CD4-positive, CD25-positive, alpha-beta regulatory T cell (primary cell): ENCODE measurements at regions not wholly inside any gene's neighbourhood (a gene's known extent, or its start where the extent isn't known, plus 50 kb on each side); places are given as distances from the start of the nearest gene placed in this dataset.
"Not testable (repeated sequence)": the region's sequence is repeated elsewhere in the genome, so short reads cannot be mapped to it uniquely, and the experiment has no call there.

ENCODE experiments used
- ATAC-seq, 2 donors: fragments of 150-1000 bp; cut with Tn5 transposase; one replicate each; pipeline ENCODE4 v1.10.0; 2021; ENCODE audit warnings: low read depth in 2 of 2, moderate number of reproducible peaks in 2 of 2, moderate library complexity in 1 of 2
- DNase-seq, 3 donors: peaks; one replicate each; pipeline versions ENCODE4 v3.0.0 to v3.0.0-alpha.2; 2012 to 2022; ENCODE audit warnings: mixed read lengths in 1 of 3
- H3K27ac ChIP-seq: one replicate; pipeline ENCODE4 v1.7.0; 2013; ENCODE audit warnings: mild to moderate bottlenecking, low read length; ENCODE audit not compliant: insufficient read depth, poor library complexity, severe bottlenecking
- H3K27me3 ChIP-seq: one replicate; pipeline ENCODE4 v1.7.0; 2013; ENCODE audit warnings: low read length; ENCODE audit not compliant: control insufficient read depth, insufficient read depth
- H3K36me3 ChIP-seq: one replicate; pipeline ENCODE4 v1.7.0; 2013; ENCODE audit warnings: mild to moderate bottlenecking, low read length, moderate library complexity; ENCODE audit not compliant: control insufficient read depth, insufficient read depth
- H3K4me1 ChIP-seq: 2 replicates; pipeline ENCODE4 v1.7.0; 2013; ENCODE audit warnings: mild to moderate bottlenecking, low read length; ENCODE audit not compliant: insufficient read depth, control insufficient read depth, poor library complexity, severe bottlenecking
- H3K4me3 ChIP-seq: one replicate; pipeline ENCODE4 v1.7.0; 2013; ENCODE audit warnings: low read depth, mild to moderate bottlenecking, low read length, moderate library complexity
- H3K9me3 ChIP-seq, 2 experiments: 1 replicate in 1 of 2; 2 replicates in 1 of 2; pipeline ENCODE4 v1.7.0; 2013; ENCODE audit warnings: low read length in 2 of 2, mild to moderate bottlenecking in 1 of 2, moderate library complexity in 1 of 2; ENCODE audit not compliant: control insufficient read depth in 2 of 2
- H3K27ac Mint-ChIP-seq, 3 donors: one replicate each; pipeline ENCODE4 v1.8.0; 2020 to 2022; ENCODE audit warnings: mild to moderate bottlenecking in 3 of 3, mixed read lengths in 3 of 3, moderate library complexity in 2 of 3
- H3K27me3 Mint-ChIP-seq: one replicate; pipeline ENCODE4 v1.8.0; 2022; ENCODE audit warnings: mild to moderate bottlenecking, mixed read lengths
- H3K36me3 Mint-ChIP-seq: one replicate; pipeline ENCODE4 v1.8.0; 2020; ENCODE audit warnings: mixed read lengths
- H3K4me1 Mint-ChIP-seq, 4 donors: one replicate each; pipeline ENCODE4 v1.8.0; 2020 to 2022; ENCODE audit warnings: mixed read lengths in 4 of 4, mild to moderate bottlenecking in 1 of 4
- H3K4me3 Mint-ChIP-seq, 4 donors: one replicate each; pipeline ENCODE4 v1.8.0; 2020 to 2022; ENCODE audit warnings: mild to moderate bottlenecking in 4 of 4, mixed read lengths in 4 of 4, moderate library complexity in 3 of 4
- H3K9me3 Mint-ChIP-seq, 7 donors: one replicate each; pipeline ENCODE4 v1.8.0; 2020 to 2022; ENCODE audit warnings: mixed read lengths in 7 of 7, mild to moderate bottlenecking in 3 of 7, moderate library complexity in 2 of 7

- DNase-seq (no peak), ATAC-seq (no peak)
- no peak overlapping the region for H3K4me3 Mint-ChIP-seq
- H3K27ac Mint-ChIP-seq: no peak overlapping the region
- H3K4me1 ChIP-seq: no peaks in the 10 kb centered on the region
- H3K4me1 Mint-ChIP-seq: no peaks in the 10 kb centered on the region
- H3K36me3 ChIP-seq: no peaks in the 10 kb centered on the region
- no peaks in the 10 kb centered on the region for H3K27me3 ChIP-seq
- H3K27me3 Mint-ChIP-seq: no peaks in the 10 kb centered on the region
- H3K9me3 ChIP-seq: peaks cover 0 to 3% of the 10 kb centered on the region in 2 experiments
- H3K36me3 Mint-ChIP-seq: no peaks in the 10 kb centered on the region
- peaks cover 0 to 10% (median 3%) of the 10 kb centered on the region in 7 donors for H3K9me3 Mint-ChIP-seq
- no peak overlapping the region for H3K4me3 ChIP-seq
- no peak overlapping the region for H3K27ac ChIP-seq
These were observed 111.4 kb downstream of the POU4F1 start for GRCh38 chr13:78491978-78492377.

GRCh38 chr13:78490225-78490624 lies 113.1 kb downstream of the POU4F1 start:
- not testable (repeated sequence) for H3K9me3 ChIP-seq, H3K27ac ChIP-seq, H3K4me3 ChIP-seq, H3K4me3 Mint-ChIP-seq, H3K36me3 ChIP-seq, H3K4me1 Mint-ChIP-seq, ATAC-seq, H3K27ac Mint-ChIP-seq, H3K36me3 Mint-ChIP-seq, H3K27me3 Mint-ChIP-seq, H3K4me1 ChIP-seq, H3K27me3 ChIP-seq, DNase-seq
- H3K9me3 Mint-ChIP-seq: peaks cover 0 to 10% (median 3%) of the 10 kb centered on the region in 7 donors

GRCh38 chr13:78487707-78488106 lies 115.6 kb downstream of the POU4F1 start:
- H3K9me3 ChIP-seq: peaks cover 0 to 3% of the 10 kb centered on the region in 2 experiments
- no peaks in the 10 kb centered on the region for H3K36me3 Mint-ChIP-seq
- DNase-seq: no peak
- peaks cover 0 to 9% (median 3%) of the 10 kb centered on the region in 7 donors for H3K9me3 Mint-ChIP-seq
- peaks cover 6% of the 10 kb centered on the region for H3K27me3 Mint-ChIP-seq
- H3K4me1 Mint-ChIP-seq: no peaks in the 10 kb centered on the region
- no peak overlapping the region for H3K4me3 ChIP-seq
- ATAC-seq: no peak
- no peak overlapping the region for H3K27ac Mint-ChIP-seq
- H3K27me3 ChIP-seq: no peaks in the 10 kb centered on the region
- no peaks in the 10 kb centered on the region for H3K36me3 ChIP-seq
- no peaks in the 10 kb centered on the region for H3K4me1 ChIP-seq
- H3K27ac ChIP-seq: no peak overlapping the region
- H3K4me3 Mint-ChIP-seq: no peak overlapping the region

- Mint-ChIP-seq H3K9me3 (peaks cover 0 to 3% (median 0%) of the 10 kb centered on the region in 7 donors), H3K4me1 (no peaks in the 10 kb centered on the region)
These were observed 117.5 kb downstream of the POU4F1 start for GRCh38 chr13:78485803-78486202.

GRCh38 chr13:78478183-78478582 lies 125.2 kb downstream of the POU4F1 start:
- H3K4me3 Mint-ChIP-seq: no peak overlapping the region
- DNase-seq (no peak), ATAC-seq (no peak)
- H3K36me3 ChIP-seq: no peaks in the 10 kb centered on the region
- H3K9me3 Mint-ChIP-seq: no peaks in the 10 kb centered on the region
- no peaks in the 10 kb centered on the region for H3K4me1 ChIP-seq
- H3K27me3 ChIP-seq: no peaks in the 10 kb centered on the region
- H3K27ac ChIP-seq: no peak overlapping the region
- no peaks in the 10 kb centered on the region for H3K9me3 ChIP-seq
- H3K27me3 Mint-ChIP-seq: no peaks in the 10 kb centered on the region
- H3K4me1 Mint-ChIP-seq: no peaks in the 10 kb centered on the region
- no peaks in the 10 kb centered on the region for H3K36me3 Mint-ChIP-seq
- H3K27ac Mint-ChIP-seq: no peak overlapping the region
- no peak overlapping the region for H3K4me3 ChIP-seq

More at GRCh38 chr13:78485803-78486202, 117.5 kb downstream of the POU4F1 start:
- no peak for ATAC-seq
- DNase-seq: no peak
- Mint-ChIP-seq H3K36me3 (no peaks in the 10 kb centered on the region), H3K4me3 (no peak overlapping the region), H3K27ac (no peak overlapping the region), H3K27me3 (peaks cover 6% of the 10 kb centered on the region)
- Histone ChIP-seq H3K9me3 (no peaks in the 10 kb centered on the region), H3K27ac (no peak overlapping the region), H3K36me3 (no peaks in the 10 kb centered on the region), H3K4me3 (no peak overlapping the region), H3K4me1 (no peaks in the 10 kb centered on the region), H3K27me3 (no peaks in the 10 kb centered on the region)

GRCh38 chr13:78476910-78477309 lies 126.4 kb downstream of the POU4F1 start:
- no peaks in the 10 kb centered on the region for H3K9me3 Mint-ChIP-seq
- ATAC-seq (no peak), DNase-seq (no peak)
- H3K36me3 Mint-ChIP-seq: no peaks in the 10 kb centered on the region
- no peak overlapping the region for H3K4me3 Mint-ChIP-seq
- Histone ChIP-seq H3K27ac (no peak overlapping the region), H3K4me1 (no peaks in the 10 kb centered on the region), H3K27me3 (no peaks in the 10 kb centered on the region), H3K9me3 (no peaks in the 10 kb centered on the region), H3K4me3 (no peak overlapping the region), H3K36me3 (no peaks in the 10 kb centered on the region)
- no peaks in the 10 kb centered on the region for H3K27me3 Mint-ChIP-seq
- H3K27ac Mint-ChIP-seq: no peak overlapping the region
- H3K4me1 Mint-ChIP-seq: no peaks in the 10 kb centered on the region

GRCh38 chr13:78468621-78469020 lies 134.7 kb downstream of the POU4F1 start:
- no peak for DNase-seq
- H3K27me3 Mint-ChIP-seq: peaks cover 4% of the 10 kb centered on the region
- Histone ChIP-seq H3K9me3 (no peaks in the 10 kb centered on the region), H3K27ac (no peak overlapping the region), H3K4me1 (no peaks in the 10 kb centered on the region), H3K4me3 (no peak overlapping the region), H3K36me3 (no peaks in the 10 kb centered on the region), H3K27me3 (no peaks in the 10 kb centered on the region)
- H3K36me3 Mint-ChIP-seq: no peaks in the 10 kb centered on the region
- H3K4me1 Mint-ChIP-seq: no peaks in the 10 kb centered on the region
- no peak overlapping the region for H3K27ac Mint-ChIP-seq
- no peaks in the 10 kb centered on the region for H3K9me3 Mint-ChIP-seq
- no peak overlapping the region for H3K4me3 Mint-ChIP-seq
- ATAC-seq: no peak

GRCh38 chr13:78465250-78465649 lies 138.1 kb downstream of the POU4F1 start:
- peaks cover 0 to 10% (median 1%) of the 10 kb centered on the region in 7 donors for H3K9me3 Mint-ChIP-seq
- Histone ChIP-seq H3K4me1 (no peaks in the 10 kb centered on the region), H3K4me3 (no peak overlapping the region), H3K36me3 (no peaks in the 10 kb centered on the region), H3K27ac (no peak overlapping the region), H3K9me3 (no peaks in the 10 kb centered on the region), H3K27me3 (no peaks in the 10 kb centered on the region)
- DNase-seq: no peak
- H3K4me3 Mint-ChIP-seq: no peak overlapping the region
- no peak for ATAC-seq
- H3K27ac Mint-ChIP-seq: no peak overlapping the region
- no peaks in the 10 kb centered on the region for H3K4me1 Mint-ChIP-seq
- no peaks in the 10 kb centered on the region for H3K36me3 Mint-ChIP-seq
- peaks cover 4% of the 10 kb centered on the region for H3K27me3 Mint-ChIP-seq
